ENCODE measurements at regions not wholly inside any gene's neighbourhood (a gene's known extent, or its start where the extent isn't known, plus 50 kb on each side); places are given as distances from the start of the nearest gene placed in this dataset.
A peak's percentile ranks its signal among the peaks of the same experiment; 100 is the strongest.

GRCh38 chr1:212495766-212496494, 63.2 kb downstream of the NENF start:
- Histone ChIP-seq H3K9me3 (no peaks in the 10 kb centered on the region), H3K36me3 (no peaks in the 10 kb centered on the region), H3K4me1 (peaks cover 0 to 5% (median 0%) of the 10 kb centered on the region in 4 donors), H3K27me3 (no peaks in the 10 kb centered on the region), H3K27ac (peak overlapping the region in 1 of 4 donors; percentile 13), H3K4me3 (no peak overlapping the region)
- WGBS, 2 donors, result 51 to 56% methylated on average over 8 of the region's 8 CpGs
- DNase-seq (ENCODE audit: low spot score in 2 of 2), result no peak
- peak in 1 of 2 donors; percentile 34 for TF ChIP-seq EP300 (IDR thresholded peaks at IDR 0.05)
- TF ChIP-seq, protein P1, sequence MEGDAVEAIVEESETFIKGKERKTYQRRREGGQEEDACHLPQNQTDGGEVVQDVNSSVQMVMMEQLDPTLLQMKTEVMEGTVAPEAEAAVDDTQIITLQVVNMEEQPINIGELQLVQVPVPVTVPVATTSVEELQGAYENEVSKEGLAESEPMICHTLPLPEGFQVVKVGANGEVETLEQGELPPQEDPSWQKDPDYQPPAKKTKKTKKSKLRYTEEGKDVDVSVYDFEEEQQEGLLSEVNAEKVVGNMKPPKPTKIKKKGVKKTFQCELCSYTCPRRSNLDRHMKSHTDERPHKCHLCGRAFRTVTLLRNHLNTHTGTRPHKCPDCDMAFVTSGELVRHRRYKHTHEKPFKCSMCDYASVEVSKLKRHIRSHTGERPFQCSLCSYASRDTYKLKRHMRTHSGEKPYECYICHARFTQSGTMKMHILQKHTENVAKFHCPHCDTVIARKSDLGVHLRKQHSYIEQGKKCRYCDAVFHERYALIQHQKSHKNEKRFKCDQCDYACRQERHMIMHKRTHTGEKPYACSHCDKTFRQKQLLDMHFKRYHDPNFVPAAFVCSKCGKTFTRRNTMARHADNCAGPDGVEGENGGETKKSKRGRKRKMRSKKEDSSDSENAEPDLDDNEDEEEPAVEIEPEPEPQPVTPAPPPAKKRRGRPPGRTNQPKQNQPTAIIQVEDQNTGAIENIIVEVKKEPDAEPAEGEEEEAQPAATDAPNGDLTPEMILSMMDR (IDR thresholded peaks at IDR 0.05), result no peak

DNA sequence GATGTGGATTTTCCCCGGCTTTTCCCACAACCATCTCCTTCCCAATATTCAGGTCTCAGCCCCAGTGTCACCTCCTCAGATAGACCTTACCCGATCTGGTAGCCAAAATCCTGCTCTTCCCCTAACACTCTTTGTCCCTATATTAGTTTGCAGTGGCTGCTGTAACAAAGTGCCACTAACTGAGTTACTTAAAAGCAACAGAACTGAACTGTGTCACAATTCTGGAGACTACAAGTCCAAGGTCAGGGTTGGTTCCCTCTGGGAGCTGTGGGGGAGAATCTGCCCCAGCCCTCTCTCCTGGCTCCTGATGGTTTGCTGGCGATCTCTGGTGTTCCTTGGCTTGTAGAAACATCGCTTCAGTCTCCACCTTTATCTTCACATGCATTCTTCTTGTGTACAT, 64.0 kb downstream of the NENF start:
- DNase-seq (ENCODE audit: low spot score in 2 of 2), result no peak
- no peak overlapping the region for H3K4me3 ChIP-seq
- H3K9me3 ChIP-seq, result no peaks in the 10 kb centered on the region
- H3K27ac ChIP-seq, result no peak overlapping the region
- H3K36me3 ChIP-seq, result no peaks in the 10 kb centered on the region
- WGBS, 2 donors, result 94 to 95% methylated on average over 4 of the region's 4 CpGs
- TF ChIP-seq POLR2A (IDR thresholded peaks at IDR 0.05) (no peak), EP300 (IDR thresholded peaks at IDR 0.05) (no peak)
- TF ChIP-seq, protein P1 (IDR thresholded peaks at IDR 0.05), result no peak
- no peaks in the 10 kb centered on the region for H3K27me3 ChIP-seq
- peaks cover 0 to 5% (median 0%) of the 10 kb centered on the region in 4 donors for H3K4me1 ChIP-seq

DNA sequence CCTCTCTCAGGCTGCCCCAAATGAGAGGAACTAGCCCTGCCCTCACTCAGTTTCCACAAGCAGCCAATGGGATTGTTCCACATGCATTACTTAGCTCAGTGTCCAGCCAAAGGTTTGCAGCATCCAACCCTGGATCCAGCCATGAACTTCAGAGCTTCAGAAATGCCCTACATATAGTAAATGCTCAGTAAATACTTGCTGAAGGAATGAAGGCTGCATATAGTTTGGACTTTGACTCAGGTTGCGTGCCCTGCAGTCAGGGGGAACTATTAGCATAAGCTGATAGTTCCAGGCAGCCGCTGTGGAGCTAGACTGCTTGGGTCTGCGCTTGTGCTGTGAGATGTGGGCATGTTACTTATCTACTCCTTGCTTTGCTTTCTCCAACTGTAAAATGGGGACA, 64.8 kb downstream of the NENF start:
- Histone ChIP-seq H3K36me3 (no peaks in the 10 kb centered on the region), H3K27me3 (no peaks in the 10 kb centered on the region), H3K27ac (no peak overlapping the region), H3K9me3 (no peaks in the 10 kb centered on the region), H3K4me3 (no peak overlapping the region), H3K4me1 (peaks cover 0 to 5% (median 0%) of the 10 kb centered on the region in 4 donors)
- 93 to 98% methylated on average over 3 of the region's 3 CpGs for WGBS, 2 donors
- DNase-seq (ENCODE audit: low spot score in 2 of 2), result no peak
- no peak for TF ChIP-seq EP300 (IDR thresholded peaks at IDR 0.05)
- TF ChIP-seq, protein P1 (IDR thresholded peaks at IDR 0.05), result no peak
- no peak for TF ChIP-seq POLR2A (IDR thresholded peaks at IDR 0.05)

DNA sequence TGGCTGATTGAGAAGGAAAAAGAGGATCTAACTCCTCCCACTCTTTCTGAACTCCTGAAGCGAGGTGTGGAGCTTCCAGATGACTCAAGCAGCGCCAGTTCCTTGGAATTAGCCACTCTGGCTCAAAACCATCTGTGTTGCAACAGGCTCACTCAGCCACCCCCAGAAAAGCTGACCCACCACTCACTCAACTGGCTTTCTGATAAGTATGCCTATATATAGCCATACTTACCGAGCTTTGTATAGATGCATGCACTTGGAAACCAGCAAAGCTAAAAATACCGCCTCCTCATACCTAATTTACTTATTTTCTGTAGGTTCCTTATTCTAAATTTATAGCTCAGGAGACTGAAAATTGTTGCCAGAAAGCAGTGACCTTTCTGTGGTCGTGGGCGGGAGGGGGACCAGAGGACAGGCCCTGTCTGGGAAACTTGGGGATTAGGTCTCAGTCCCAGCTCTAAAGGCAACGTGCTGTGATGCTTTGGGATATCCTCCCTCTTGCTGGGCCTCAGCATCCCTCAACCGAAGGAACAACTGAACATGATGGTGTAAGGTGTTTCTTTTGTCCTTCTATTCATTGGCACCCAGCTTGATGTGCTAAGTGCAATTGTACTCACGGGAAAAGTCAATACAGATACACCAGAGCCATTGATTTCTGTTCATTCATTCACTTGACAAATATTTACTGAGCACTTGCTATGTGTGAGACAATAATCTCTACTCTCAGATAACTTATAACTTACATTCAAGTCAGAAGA, 65.7 kb downstream of the NENF start:
- no peaks in the 10 kb centered on the region for H3K9me3 ChIP-seq
- no peaks in the 10 kb centered on the region for H3K36me3 ChIP-seq
- peaks cover 0 to 5% (median 0%) of the 10 kb centered on the region in 4 donors for H3K4me1 ChIP-seq
- 69 to 78% methylated on average over 9 of the region's 9 CpGs for WGBS, 2 donors
- DNase-seq (ENCODE audit: low spot score in 2 of 2), result no peak
- H3K27me3 ChIP-seq, result no peaks in the 10 kb centered on the region
- TF ChIP-seq EP300 (IDR thresholded peaks at IDR 0.05) (no peak), POLR2A (IDR thresholded peaks at IDR 0.05) (no peak)
- TF ChIP-seq, protein P1 (IDR thresholded peaks at IDR 0.05), result no peak
- no peak overlapping the region for H3K4me3 ChIP-seq
- no peak overlapping the region for H3K27ac ChIP-seq

- DNase-seq (ENCODE audit: low spot score in 2 of 2), result no peak
- WGBS, 2 donors, result 93 to 95% methylated on average over 5 to 6 of the region's 6 CpGs
Observed at GRCh38 chr1:212500351-212500750, 67.6 kb downstream of the NENF start.

More at GRCh38 chr1:212500351-212500750, 67.6 kb downstream of the NENF start:
- no peaks in the 10 kb centered on the region for H3K9me3 ChIP-seq
- TF ChIP-seq, protein P1 (IDR thresholded peaks at IDR 0.05), result no peak
- no peak for TF ChIP-seq POLR2A (IDR thresholded peaks at IDR 0.05)
- TF ChIP-seq EP300 (IDR thresholded peaks at IDR 0.05), result no peak
- peaks cover 0 to 5% (median 0%) of the 10 kb centered on the region in 4 donors for H3K4me1 ChIP-seq
- no peaks in the 10 kb centered on the region for H3K36me3 ChIP-seq
- no peak overlapping the region for H3K4me3 ChIP-seq
- H3K27ac ChIP-seq, result no peak overlapping the region
- no peaks in the 10 kb centered on the region for H3K27me3 ChIP-seq

Data from tibial nerve (tissue), 4 donors.